ENCODE measurements at regions not wholly inside any gene's neighbourhood (a gene's known extent, or its start where the extent isn't known, plus 50 kb on each side); places are given as distances from the start of the nearest gene placed in this dataset.

DNA sequence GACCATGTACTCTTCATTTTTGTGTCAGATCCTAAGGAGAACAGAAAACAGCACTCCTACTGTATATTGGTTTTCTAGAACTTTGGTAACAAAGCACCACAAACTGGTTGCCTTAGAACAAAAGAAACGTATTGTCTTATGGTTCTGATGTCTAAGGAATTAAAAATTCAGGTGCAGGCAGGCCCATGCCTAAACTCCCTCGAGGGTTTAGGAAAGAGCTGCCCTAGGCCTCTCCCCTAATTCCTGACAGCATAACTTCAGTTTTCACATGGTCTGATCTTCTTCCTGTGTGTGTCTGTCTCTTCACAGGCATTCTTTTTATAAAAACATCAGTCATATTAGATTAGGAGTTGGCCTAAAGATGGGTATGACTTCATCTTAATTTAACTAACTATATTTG, 1093.6 kb downstream of the TECRL start:
- TF ChIP-seq, protein P1, sequence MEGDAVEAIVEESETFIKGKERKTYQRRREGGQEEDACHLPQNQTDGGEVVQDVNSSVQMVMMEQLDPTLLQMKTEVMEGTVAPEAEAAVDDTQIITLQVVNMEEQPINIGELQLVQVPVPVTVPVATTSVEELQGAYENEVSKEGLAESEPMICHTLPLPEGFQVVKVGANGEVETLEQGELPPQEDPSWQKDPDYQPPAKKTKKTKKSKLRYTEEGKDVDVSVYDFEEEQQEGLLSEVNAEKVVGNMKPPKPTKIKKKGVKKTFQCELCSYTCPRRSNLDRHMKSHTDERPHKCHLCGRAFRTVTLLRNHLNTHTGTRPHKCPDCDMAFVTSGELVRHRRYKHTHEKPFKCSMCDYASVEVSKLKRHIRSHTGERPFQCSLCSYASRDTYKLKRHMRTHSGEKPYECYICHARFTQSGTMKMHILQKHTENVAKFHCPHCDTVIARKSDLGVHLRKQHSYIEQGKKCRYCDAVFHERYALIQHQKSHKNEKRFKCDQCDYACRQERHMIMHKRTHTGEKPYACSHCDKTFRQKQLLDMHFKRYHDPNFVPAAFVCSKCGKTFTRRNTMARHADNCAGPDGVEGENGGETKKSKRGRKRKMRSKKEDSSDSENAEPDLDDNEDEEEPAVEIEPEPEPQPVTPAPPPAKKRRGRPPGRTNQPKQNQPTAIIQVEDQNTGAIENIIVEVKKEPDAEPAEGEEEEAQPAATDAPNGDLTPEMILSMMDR (IDR thresholded peaks at IDR 0.05), result no peak
- TF ChIP-seq POLR2A (IDR thresholded peaks at IDR 0.05), result no peak

Measured in testis (tissue), 2 donors.